Thyroid gland (tissue), 4 donors: ENCODE measurements at regions not wholly inside any gene's neighbourhood (a gene's known extent, or its start where the extent isn't known, plus 50 kb on each side); places are given as distances from the start of the nearest gene placed in this dataset.

Experiments used
- DNase-seq, 2 donors: peaks; one replicate each; pipeline ENCODE4 v3.0.0-alpha.2; 2019
- H3K27ac ChIP-seq, 3 donors: fragments of 200-600 bp; sonication (generic); 1 replicate in 2 of 3; 2 replicates in 1 of 3; pipeline ENCODE4 v1.5.1; 2016 to 2019; ENCODE audit warnings: mild to moderate bottlenecking in 1 of 3, moderate library complexity in 1 of 3
- H3K27me3 ChIP-seq: fragments of 200-600 bp; sonication (generic); one replicate; pipeline ENCODE4 v1.5.1; 2019
- H3K36me3 ChIP-seq, 2 donors: fragments of 200-600 bp; sonication (generic); one replicate each; pipeline ENCODE4 v1.5.1; 2016 to 2019
- H3K4me1 ChIP-seq, 2 donors: fragments of 200-600 bp; sonication (generic); one replicate each; pipeline ENCODE4 v1.5.1; 2017 to 2019
- H3K4me3 ChIP-seq, 3 donors: fragments of 200-600 bp; sonication (generic); replicated peaks in 1 of 3; 1 replicate in 2 of 3; 2 replicates in 1 of 3; pipeline ENCODE4 v1.5.1; 2016; ENCODE audit warnings: mild to moderate bottlenecking in 1 of 3
- H3K9me3 ChIP-seq: fragments of 200-600 bp; sonication (generic); one replicate; pipeline ENCODE4 v1.5.1; 2017
- CTCF ChIP-seq, 6 experiments: fragments of 200-600 bp in 3 of 6; fragments of 450-650 bp in 3 of 6; sonication (generic) in 3 of 6; IDR thresholded peaks; one replicate each; pipeline ENCODE4 v1.5.1; 2016 to 2019; ENCODE audit warnings: antibody characterized with exemption in 6 of 6, mild to moderate bottlenecking in 2 of 6, inconsistent platforms in 1 of 6, moderate library complexity in 1 of 6
- POLR2A ChIP-seq, 2 donors: fragments of 450-650 bp; IDR thresholded peaks; one replicate each; pipeline ENCODE4 v1.6.1; 2017; ENCODE audit warnings: antibody characterized with exemption in 2 of 2, mild to moderate bottlenecking in 2 of 2, moderate library complexity in 1 of 2
- whole genome bisulfite sequencing, 2 donors: methylation state at CpG; one replicate each; pipeline ENCODE4 v1.1.5; 2017; 5-methylcytosine and 5-hydroxymethylcytosine counted together
- intact Hi-C: fragments of 100-400 bp; cut with DNase I; formaldehyde crosslinking; loops from one replicate; pipeline ENCODE4 v1.15.1; 2023

- Histone ChIP-seq H3K4me3 (no peak overlapping the region), H3K4me1 (no peaks in the 10 kb centered on the region), H3K9me3 (no peaks in the 10 kb centered on the region), H3K27ac (no peak overlapping the region), H3K27me3 (no peaks in the 10 kb centered on the region), H3K36me3 (no peaks in the 10 kb centered on the region)
- DNase-seq: no peak
- WGBS, 2 donors: 69 to 78% methylated on average over 1 of the region's 1 CpG
- intact Hi-C loops: no loop called here
- no peak for TF ChIP-seq CTCF (IDR thresholded peaks at IDR 0.05)
- TF ChIP-seq POLR2A (IDR thresholded peaks at IDR 0.05): no peak
These were observed 191.5 kb downstream of the SLIT2 start for GRCh38 chr4:20443015-20443805.

- Histone ChIP-seq H3K36me3 (no peaks in the 10 kb centered on the region), H3K9me3 (no peaks in the 10 kb centered on the region), H3K4me3 (no peak overlapping the region), H3K27ac (no peak overlapping the region), H3K4me1 (no peaks in the 10 kb centered on the region), H3K27me3 (no peaks in the 10 kb centered on the region)
- WGBS, 2 donors: 92 to 95% methylated on average over 3 of the region's 3 CpGs
- intact Hi-C loops: no loop called here
- DNase-seq: no peak
- TF ChIP-seq POLR2A (IDR thresholded peaks at IDR 0.05) (no peak), CTCF (IDR thresholded peaks at IDR 0.05) (no peak)
These were observed 193.1 kb downstream of the SLIT2 start for GRCh38 chr4:20444599-20445337.

DNA sequence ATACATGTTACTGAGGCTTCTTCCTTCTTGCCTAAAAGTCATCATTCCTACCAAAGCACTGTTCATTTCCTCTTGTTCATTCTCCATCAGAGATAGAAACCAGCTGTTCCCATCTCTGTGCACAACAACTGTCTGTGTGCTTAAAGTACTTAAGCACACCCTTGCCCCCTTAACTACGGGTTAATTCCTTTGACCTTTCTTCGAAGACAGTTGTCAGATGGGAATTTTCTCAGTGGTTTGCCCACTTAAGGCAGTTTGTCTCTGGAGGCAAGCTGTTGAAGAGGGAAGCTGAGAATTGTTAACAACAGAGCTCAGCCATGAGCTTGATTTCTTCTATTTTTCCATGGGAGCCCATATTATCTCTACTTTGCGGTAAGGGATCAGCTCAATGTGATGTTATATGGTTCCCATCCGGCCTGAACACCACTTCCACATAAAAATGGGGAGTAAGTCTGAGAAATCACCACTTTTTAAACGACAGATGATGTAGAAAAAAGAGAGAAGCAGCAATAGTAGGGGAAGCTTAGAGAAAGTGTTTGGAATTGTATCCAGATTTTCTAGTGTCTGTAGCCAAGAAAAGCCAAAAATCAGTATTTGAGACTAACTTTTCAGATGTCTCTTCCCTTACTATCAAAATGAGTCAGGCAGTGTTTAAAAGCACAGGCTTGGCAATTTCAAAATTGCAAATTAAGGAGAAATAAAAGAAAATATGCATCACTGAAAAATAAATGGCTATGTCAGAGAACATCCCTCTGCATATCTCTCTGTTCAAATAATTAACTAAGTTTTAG, 194.4 kb downstream of the SLIT2 start:
- H3K9me3 ChIP-seq: no peaks in the 10 kb centered on the region
- H3K27ac ChIP-seq: no peak overlapping the region
- H3K27me3 ChIP-seq: no peaks in the 10 kb centered on the region
- TF ChIP-seq POLR2A (IDR thresholded peaks at IDR 0.05) (no peak), CTCF (IDR thresholded peaks at IDR 0.05) (no peak)
- no peak for DNase-seq
- H3K36me3 ChIP-seq: no peaks in the 10 kb centered on the region
- H3K4me3 ChIP-seq: no peak overlapping the region
- WGBS, 2 donors: 47 to 54% methylated on average over 5 of the region's 5 CpGs
- H3K4me1 ChIP-seq: no peaks in the 10 kb centered on the region
- intact Hi-C loops: no loop called here

DNA sequence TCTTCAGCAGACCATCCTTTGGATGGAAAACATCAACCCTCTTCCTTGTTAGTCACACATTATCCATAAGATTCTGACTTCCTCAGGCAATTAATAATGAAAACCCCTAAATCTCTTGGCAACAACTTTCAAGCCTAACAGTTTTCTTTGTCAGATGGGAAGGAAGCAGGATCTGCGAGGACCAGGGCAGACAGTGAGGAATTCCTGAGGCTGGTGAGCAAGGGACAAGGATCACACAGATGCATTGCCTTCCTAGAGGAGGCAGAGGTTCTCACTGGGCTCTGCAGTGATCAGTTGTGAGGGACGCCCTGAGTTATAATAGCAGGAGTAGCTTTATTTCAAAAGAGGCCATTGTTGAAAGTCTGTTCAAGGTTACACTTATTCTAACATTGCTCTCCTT, 195.4 kb downstream of the SLIT2 start:
- intact Hi-C loops: no loop called here
- DNase-seq: no peak
- H3K27me3 ChIP-seq: no peaks in the 10 kb centered on the region
- no peaks in the 10 kb centered on the region for H3K9me3 ChIP-seq
- no peak for TF ChIP-seq CTCF (IDR thresholded peaks at IDR 0.05)
- TF ChIP-seq POLR2A (IDR thresholded peaks at IDR 0.05): no peak
- no peak overlapping the region for H3K27ac ChIP-seq
- 78 to 79% methylated on average over 2 of the region's 2 CpGs for WGBS, 2 donors
- no peak overlapping the region for H3K4me3 ChIP-seq
- H3K4me1 ChIP-seq: no peaks in the 10 kb centered on the region
- H3K36me3 ChIP-seq: no peaks in the 10 kb centered on the region
